ENCODE measurements at regions not wholly inside any gene's neighbourhood (a gene's known extent, or its start where the extent isn't known, plus 50 kb on each side); places are given as distances from the start of the nearest gene placed in this dataset.
A peak's percentile ranks its signal among the peaks of the same experiment; 100 is the strongest.

DNA sequence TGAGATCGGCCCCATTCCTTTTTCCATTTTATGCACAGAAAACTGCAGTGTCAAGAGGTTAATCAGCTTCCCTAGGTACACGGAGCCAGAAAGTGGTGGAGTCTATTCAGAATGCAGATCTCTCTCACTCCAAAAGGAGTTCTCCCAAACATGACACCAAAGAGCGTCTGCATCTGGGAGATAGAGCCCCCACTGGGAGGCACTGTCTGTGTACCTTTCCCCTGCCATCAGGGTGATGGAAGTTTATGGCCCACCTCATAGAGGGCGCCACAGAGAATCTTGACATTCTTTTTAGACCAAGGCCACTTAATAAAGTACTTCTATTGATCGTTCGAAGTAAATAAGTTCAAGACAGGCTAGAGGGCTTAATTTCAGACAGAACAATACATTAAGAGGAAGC is 493.7 kb upstream of the ERCC4 start:
- DNase-seq (ENCODE audit: low read depth): no peak
- no peak overlapping the region for H3K4me3 ChIP-seq (ENCODE audit: low read depth, low read length)
- TF ChIP-seq, protein P1, sequence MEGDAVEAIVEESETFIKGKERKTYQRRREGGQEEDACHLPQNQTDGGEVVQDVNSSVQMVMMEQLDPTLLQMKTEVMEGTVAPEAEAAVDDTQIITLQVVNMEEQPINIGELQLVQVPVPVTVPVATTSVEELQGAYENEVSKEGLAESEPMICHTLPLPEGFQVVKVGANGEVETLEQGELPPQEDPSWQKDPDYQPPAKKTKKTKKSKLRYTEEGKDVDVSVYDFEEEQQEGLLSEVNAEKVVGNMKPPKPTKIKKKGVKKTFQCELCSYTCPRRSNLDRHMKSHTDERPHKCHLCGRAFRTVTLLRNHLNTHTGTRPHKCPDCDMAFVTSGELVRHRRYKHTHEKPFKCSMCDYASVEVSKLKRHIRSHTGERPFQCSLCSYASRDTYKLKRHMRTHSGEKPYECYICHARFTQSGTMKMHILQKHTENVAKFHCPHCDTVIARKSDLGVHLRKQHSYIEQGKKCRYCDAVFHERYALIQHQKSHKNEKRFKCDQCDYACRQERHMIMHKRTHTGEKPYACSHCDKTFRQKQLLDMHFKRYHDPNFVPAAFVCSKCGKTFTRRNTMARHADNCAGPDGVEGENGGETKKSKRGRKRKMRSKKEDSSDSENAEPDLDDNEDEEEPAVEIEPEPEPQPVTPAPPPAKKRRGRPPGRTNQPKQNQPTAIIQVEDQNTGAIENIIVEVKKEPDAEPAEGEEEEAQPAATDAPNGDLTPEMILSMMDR (conservative IDR thresholded peaks at IDR 0.05; ENCODE audit: low read depth, low read length): peak; percentile 29

DNA sequence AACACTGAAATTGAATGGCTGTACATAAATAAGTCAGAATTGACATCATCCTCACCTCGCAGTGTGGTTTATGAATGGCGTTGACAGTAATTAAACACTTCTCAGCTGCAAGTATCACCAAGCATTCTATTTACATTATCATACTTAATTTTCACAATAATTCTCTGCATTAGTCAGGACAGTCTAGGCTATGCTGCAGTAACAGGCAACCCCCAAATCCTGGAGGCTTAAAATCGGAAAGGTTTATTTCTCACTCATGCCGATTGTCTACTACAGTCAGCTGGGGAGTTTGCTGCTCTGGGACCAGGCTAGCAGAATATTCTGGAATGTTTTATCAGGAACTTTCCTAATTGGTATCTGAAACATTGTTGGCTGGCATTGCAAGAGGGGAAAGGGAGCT is 493.2 kb upstream of the ERCC4 start:
- DNase-seq (ENCODE audit: low read depth): no peak
- TF ChIP-seq, protein P1 (conservative IDR thresholded peaks at IDR 0.05; ENCODE audit: low read depth, low read length): no peak
- H3K4me3 ChIP-seq (ENCODE audit: low read depth, low read length): no peak overlapping the region

DNA sequence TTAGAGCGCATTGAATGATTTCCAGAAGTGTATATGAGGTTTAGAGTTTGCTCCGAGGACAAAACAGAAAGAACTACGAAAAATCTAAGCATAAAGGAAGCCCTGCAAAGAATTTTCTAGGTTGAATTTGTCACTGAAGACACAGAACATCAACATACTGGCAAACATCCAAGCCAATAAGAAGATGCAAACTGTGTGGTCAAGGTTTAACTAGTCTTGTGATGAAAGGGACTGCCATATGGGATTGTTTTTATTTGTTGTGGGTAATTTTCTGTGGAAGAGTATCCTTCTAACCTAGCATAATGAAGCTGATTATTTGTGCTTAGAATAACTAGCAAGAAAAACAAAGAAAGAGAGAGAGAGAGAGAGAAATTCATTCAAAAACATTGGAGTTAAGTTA is 492.0 kb upstream of the ERCC4 start:
- no peak overlapping the region for H3K4me3 ChIP-seq (ENCODE audit: low read depth, low read length)
- TF ChIP-seq, protein P1 (conservative IDR thresholded peaks at IDR 0.05; ENCODE audit: low read depth, low read length): no peak
- DNase-seq (ENCODE audit: low read depth): no peak

DNA sequence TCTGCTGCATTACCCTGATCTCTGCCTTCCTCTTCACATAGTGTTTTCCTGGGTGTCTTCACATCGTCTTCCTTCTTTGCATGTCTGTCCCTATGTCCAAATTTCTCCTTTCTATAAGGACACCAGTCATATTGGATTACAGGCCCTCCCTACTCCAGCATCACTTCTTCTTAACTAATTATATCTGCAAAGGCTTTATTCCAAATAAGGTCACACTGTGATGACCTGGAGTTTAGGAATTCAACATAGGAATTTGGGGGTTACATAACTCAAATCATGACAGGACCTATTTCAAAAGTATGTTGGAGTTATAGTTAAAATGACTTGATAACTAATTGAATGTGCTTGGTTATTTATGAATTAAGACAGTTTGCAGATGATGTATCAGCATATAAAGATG is 490.5 kb upstream of the ERCC4 start:
- DNase-seq (ENCODE audit: low read depth): no peak
- no peak overlapping the region for H3K4me3 ChIP-seq (ENCODE audit: low read depth, low read length)
- TF ChIP-seq, protein P1 (conservative IDR thresholded peaks at IDR 0.05; ENCODE audit: low read depth, low read length): no peak

DNA sequence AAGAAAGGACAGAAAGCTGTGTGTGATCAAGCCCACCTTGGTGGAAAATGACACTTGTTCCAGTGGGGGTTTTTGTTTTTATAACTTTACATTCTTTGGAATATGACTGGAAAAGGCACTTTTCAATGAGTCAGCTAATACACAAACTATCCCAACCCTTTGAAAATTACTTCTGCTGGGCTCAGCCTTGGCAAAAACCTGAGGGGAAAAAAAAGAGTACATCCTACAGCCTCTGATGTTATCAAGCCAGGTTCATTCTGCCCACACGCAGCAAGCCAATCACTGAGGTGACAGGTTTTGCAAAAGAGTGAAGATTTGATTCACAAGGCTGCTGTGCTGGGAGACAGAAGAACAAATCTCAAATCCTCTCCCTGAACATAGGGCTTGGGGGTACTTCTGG is 484.5 kb upstream of the ERCC4 start:
- H3K4me3 ChIP-seq (ENCODE audit: low read depth, low read length): no peak overlapping the region
- no peak for DNase-seq (ENCODE audit: low read depth)
- TF ChIP-seq, protein P1 (conservative IDR thresholded peaks at IDR 0.05; ENCODE audit: low read depth, low read length): no peak

DNA sequence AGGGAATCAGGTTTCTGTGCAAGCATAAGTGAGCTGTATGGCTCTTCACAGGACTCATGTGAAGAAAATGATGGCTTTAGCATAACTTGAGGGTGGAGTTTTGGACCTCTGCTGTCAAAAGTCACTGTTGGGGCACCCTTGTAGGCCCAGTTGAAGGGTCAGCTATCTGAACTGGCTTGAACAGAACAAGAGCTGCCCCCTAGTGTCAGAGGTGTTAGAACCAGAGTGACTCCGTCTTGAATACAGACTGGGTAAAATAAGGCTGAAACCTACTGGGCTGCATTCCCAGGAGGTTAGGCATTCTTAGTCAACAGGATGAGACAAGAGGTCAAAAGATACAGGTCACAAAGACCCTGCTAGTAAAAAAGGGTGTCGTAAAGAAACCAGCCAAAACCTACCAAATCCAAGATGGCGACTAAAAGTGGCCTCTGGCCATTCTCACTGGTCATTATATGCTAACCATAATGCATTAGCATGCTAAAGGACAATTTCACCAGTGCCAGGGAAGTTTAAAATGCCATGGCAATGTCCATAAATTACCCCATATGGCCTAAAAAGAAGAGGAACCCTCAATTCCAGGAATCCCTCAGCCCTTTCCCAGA is 484.0 kb upstream of the ERCC4 start:
- DNase-seq (ENCODE audit: low read depth): no peak
- no peak overlapping the region for H3K4me3 ChIP-seq (ENCODE audit: low read depth, low read length)
- TF ChIP-seq, protein P1 (conservative IDR thresholded peaks at IDR 0.05; ENCODE audit: low read depth, low read length): peak; percentile 64

DNA sequence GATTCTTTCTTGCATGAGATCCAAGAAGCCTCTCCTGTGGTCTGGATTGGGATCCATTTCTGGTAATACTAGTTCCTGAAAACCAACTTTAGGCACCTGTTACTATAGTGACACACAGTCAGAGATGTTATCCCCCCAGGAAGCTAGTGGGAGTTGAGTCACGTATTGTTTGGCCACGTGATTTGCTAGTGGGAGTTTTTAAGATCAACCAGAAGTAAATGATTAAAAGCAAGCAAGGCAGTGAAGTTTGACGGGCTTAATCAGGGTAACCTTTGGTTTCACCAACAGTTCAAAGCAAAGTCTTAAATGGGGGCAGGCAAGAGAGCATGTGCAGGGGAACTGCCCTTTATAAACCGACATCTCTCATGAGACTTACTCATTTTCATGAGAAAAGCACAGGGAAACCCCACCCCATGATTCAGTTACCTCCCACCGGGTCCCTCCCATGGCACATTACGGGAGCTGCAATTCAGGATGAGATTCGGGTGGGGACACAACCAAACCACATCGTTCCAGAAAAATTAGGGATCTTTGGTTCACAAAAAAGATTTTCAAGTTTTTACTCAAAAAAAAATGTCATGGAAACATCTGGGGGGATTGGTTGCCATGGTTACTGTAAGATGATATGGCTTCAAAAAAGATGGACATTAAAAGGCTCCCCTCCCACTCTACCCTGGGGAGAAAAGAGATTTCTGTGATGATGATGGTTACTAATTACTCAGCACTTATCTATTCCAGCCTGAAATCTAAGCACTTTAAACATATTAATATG is 483.1 kb upstream of the ERCC4 start:
- TF ChIP-seq, protein P1 (conservative IDR thresholded peaks at IDR 0.05; ENCODE audit: low read depth, low read length): peak; percentile 13
- DNase-seq (ENCODE audit: low read depth): peak; percentile 100
- no peak overlapping the region for H3K4me3 ChIP-seq (ENCODE audit: low read depth, low read length)

Data from epithelial cell of proximal tubule (primary cell).